B cell (primary cell): ENCODE measurements at regions not wholly inside any gene's neighbourhood (a gene's known extent, or its start where the extent isn't known, plus 50 kb on each side); places are given as distances from the start of the nearest gene placed in this dataset.

ENCODE experiments used
- EZH2 ChIP-seq: IDR thresholded peaks from 2 replicates; pipeline ENCODE4 v1.6.1; 2012; ENCODE audit warnings: borderline replicate concordance, low read depth, mild to moderate bottlenecking, moderate library complexity, low read length; ENCODE audit not compliant: insufficient read depth, poor library complexity, severe bottlenecking
- TF ChIP-seq, protein P1 (sequence below): fragments of 200-600 bp; IDR thresholded peaks from one replicate; pipeline ENCODE4 v1.8.0; 2022; ENCODE audit warnings: antibody characterized with exemption, mild to moderate bottlenecking

DNA sequence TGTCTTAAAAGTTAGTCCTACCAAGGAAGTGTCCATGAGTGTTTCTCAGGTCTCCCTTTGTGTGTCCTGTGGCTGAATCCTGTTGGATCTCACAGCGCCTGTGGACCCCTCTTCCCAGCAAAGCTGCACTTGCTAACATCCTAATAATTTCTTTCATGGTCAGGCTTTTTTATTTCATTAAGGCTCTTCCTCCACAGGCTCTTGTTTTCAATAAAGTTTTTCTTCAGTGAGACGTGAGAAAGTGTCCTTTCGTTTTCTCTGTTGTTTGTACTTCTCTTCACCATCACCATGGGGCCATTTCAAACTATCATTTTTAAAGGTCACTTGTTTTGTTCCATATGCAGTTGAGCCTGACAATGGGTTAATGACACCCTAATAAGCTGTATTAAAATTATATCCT, 231.5 kb downstream of the LMO4 start:
- TF ChIP-seq, protein P1, sequence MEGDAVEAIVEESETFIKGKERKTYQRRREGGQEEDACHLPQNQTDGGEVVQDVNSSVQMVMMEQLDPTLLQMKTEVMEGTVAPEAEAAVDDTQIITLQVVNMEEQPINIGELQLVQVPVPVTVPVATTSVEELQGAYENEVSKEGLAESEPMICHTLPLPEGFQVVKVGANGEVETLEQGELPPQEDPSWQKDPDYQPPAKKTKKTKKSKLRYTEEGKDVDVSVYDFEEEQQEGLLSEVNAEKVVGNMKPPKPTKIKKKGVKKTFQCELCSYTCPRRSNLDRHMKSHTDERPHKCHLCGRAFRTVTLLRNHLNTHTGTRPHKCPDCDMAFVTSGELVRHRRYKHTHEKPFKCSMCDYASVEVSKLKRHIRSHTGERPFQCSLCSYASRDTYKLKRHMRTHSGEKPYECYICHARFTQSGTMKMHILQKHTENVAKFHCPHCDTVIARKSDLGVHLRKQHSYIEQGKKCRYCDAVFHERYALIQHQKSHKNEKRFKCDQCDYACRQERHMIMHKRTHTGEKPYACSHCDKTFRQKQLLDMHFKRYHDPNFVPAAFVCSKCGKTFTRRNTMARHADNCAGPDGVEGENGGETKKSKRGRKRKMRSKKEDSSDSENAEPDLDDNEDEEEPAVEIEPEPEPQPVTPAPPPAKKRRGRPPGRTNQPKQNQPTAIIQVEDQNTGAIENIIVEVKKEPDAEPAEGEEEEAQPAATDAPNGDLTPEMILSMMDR, result no peak
- TF ChIP-seq EZH2, result no peak
